Activated effector memory CD4-positive, alpha-beta T cell treated with anti-CD3 and anti-CD28 coated beads, Interleukin-2, amount 50 U/mL, for 16 hours (primary cell): ENCODE measurements at regions not wholly inside any gene's neighbourhood (a gene's known extent, or its start where the extent isn't known, plus 50 kb on each side); places are given as distances from the start of the nearest gene placed in this dataset.

Experiments used
- DNase-seq: peaks from one replicate; pipeline ENCODE4 v3.0.0-alpha.2; 2020

GRCh38 chr12:116650585-116651087, 87.2 kb downstream of the SPRING1 start:
- DNase-seq = no peak

GRCh38 chr12:116650062-116650461, 87.8 kb downstream of the SPRING1 start:
- DNase-seq = no peak

- no peak for DNase-seq
Observed at GRCh38 chr12:116647813-116648212, 88.6 kb downstream of the MAP1LC3B2 start.

GRCh38 chr12:116646901-116647300, 87.7 kb downstream of the MAP1LC3B2 start:
- no peak for DNase-seq

- no peak for DNase-seq
Observed at GRCh38 chr12:116644806-116645205, 85.6 kb downstream of the MAP1LC3B2 start.

GRCh38 chr12:116642683-116643082, 83.5 kb downstream of the MAP1LC3B2 start:
- DNase-seq = no peak

- no peak for DNase-seq
Observed at GRCh38 chr12:116642106-116642505, 82.9 kb downstream of the MAP1LC3B2 start.

GRCh38 chr12:116640281-116640680, 81.1 kb downstream of the MAP1LC3B2 start:
- no peak for DNase-seq

GRCh38 chr12:116639765-116640164, 80.6 kb downstream of the MAP1LC3B2 start:
- DNase-seq = no peak

- DNase-seq = no peak
Observed at GRCh38 chr12:116638376-116638775, 79.2 kb downstream of the MAP1LC3B2 start.

- no peak for DNase-seq
Observed at GRCh38 chr12:116637589-116638150, 78.5 kb downstream of the MAP1LC3B2 start.

GRCh38 chr12:116636608-116637519, 77.7 kb downstream of the MAP1LC3B2 start:
- no peak for DNase-seq

GRCh38 chr12:116635487-116635886, 76.3 kb downstream of the MAP1LC3B2 start:
- no peak for DNase-seq

GRCh38 chr12:116633476-116633875, 74.3 kb downstream of the MAP1LC3B2 start:
- no peak for DNase-seq

GRCh38 chr12:116631619-116632018, 72.4 kb downstream of the MAP1LC3B2 start:
- no peak for DNase-seq

- no peak for DNase-seq
Observed at GRCh38 chr12:116630762-116631161, 71.6 kb downstream of the MAP1LC3B2 start.

GRCh38 chr12:116629480-116629879, 70.3 kb downstream of the MAP1LC3B2 start:
- DNase-seq = no peak

- DNase-seq = no peak
Observed at GRCh38 chr12:116628989-116629388, 69.8 kb downstream of the MAP1LC3B2 start.

- DNase-seq = no peak
Observed at GRCh38 chr12:116628450-116628793, 69.2 kb downstream of the MAP1LC3B2 start.
